IgD-negative memory B cell (primary cell): ENCODE measurements at regions not wholly inside any gene's neighbourhood (a gene's known extent, or its start where the extent isn't known, plus 50 kb on each side); places are given as distances from the start of the nearest gene placed in this dataset.
"Not testable (repeated sequence)": the region's sequence is repeated elsewhere in the genome, so short reads cannot be mapped to it uniquely, and the experiment has no call there.

Experiments
- H3K27ac Mint-ChIP-seq, 3 donors: one replicate each; pipeline ENCODE4 v1.8.0; 2020 to 2022; ENCODE audit warnings: mild to moderate bottlenecking in 3 of 3, mixed read lengths in 3 of 3, moderate library complexity in 1 of 3
- H3K27me3 Mint-ChIP-seq: one replicate; pipeline ENCODE4 v1.8.0; 2021; ENCODE audit warnings: mixed read lengths
- H3K36me3 Mint-ChIP-seq: one replicate; pipeline ENCODE4 v1.8.0; 2020; ENCODE audit warnings: mild to moderate bottlenecking, mixed read lengths
- H3K4me1 Mint-ChIP-seq, 3 donors: one replicate each; pipeline ENCODE4 v1.8.0; 2020 to 2022; ENCODE audit warnings: mixed read lengths in 3 of 3, mild to moderate bottlenecking in 1 of 3
- H3K4me3 Mint-ChIP-seq, 4 donors: one replicate each; pipeline ENCODE4 v1.8.0; 2020 to 2022; ENCODE audit warnings: mild to moderate bottlenecking in 4 of 4, mixed read lengths in 4 of 4, moderate library complexity in 3 of 4
- H3K9me3 Mint-ChIP-seq, 3 donors: one replicate each; pipeline ENCODE4 v1.8.0; 2020 to 2021; ENCODE audit warnings: mixed read lengths in 3 of 3, mild to moderate bottlenecking in 1 of 3

DNA sequence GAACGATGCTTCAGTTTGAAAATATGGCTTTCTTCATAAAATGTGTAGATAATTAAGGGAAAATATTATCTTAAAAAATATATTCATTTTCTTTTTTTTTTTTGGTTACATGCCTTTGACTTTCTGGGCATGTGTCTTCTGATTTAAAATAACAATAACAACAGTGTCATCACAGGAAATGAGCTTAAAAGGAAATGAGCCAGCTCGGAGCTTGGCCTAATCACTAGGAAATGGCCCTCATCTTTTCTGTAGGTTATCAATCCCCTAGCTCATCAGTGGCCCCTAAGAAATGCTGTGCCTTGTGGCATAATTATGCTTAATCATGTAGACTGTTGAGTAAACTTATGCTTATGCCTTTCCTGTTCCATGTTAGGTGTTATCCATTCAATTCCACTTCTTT lies 141.8 kb upstream of the FHL2 start:
- peaks cover 0 to 1% (median under 1%) of the 10 kb centered on the region in 3 donors for H3K4me1 Mint-ChIP-seq
- H3K9me3 Mint-ChIP-seq, result no peaks in the 10 kb centered on the region
- no peak overlapping the region for H3K27ac Mint-ChIP-seq
- H3K36me3 Mint-ChIP-seq, result no peaks in the 10 kb centered on the region
- H3K4me3 Mint-ChIP-seq, result no peak overlapping the region
- peaks cover 5% of the 10 kb centered on the region for H3K27me3 Mint-ChIP-seq

DNA sequence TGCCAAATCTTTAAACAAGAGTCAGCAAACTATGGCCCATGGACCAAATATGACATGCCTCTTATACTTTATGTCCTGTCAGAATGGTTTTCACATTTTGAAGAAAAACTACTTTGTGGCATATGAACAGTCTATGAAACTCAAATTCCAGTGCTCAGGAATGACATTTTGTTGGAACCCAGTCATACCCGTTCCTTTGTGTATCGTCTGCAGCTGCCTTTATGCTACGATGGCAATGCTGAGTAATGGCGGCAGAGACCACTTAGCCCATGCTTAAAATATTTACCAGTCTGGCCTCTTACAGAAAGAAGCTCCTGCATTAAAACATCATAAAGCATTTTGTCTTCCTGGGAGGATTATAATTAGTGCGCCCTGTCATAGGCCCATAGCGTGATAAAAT lies 140.5 kb upstream of the FHL2 start:
- Mint-ChIP-seq H3K27me3 (peaks cover 4% of the 10 kb centered on the region), H3K27ac (no peak overlapping the region), H3K4me3 (no peak overlapping the region), H3K36me3 (no peaks in the 10 kb centered on the region), H3K9me3 (peaks cover 0 to 4% (median 0%) of the 10 kb centered on the region in 3 donors), H3K4me1 (no peaks in the 10 kb centered on the region)

DNA sequence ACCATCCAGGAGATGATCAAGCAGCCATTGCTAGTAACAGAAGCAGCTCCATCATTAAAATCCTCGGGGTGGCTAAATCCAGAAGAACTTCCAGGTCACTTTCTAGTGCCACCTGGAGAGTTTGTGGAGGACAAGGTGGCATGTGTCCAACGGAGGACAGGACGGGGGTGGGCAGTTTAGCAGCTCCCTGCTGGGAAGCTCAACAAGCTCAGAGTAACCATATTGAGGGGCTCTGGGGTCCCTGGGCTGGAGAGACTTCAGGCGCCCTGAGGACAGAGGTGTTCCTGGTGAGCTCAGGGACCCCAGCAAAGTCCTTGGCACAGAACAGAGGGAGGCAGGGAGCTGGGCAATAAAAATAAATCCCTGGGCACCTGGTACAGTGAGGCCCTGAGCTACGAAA lies 140.0 kb upstream of the FHL2 start:
- peaks cover 0 to 4% (median 0%) of the 10 kb centered on the region in 3 donors for H3K9me3 Mint-ChIP-seq
- H3K36me3 Mint-ChIP-seq, result no peaks in the 10 kb centered on the region
- no peak overlapping the region for H3K27ac Mint-ChIP-seq
- no peak overlapping the region for H3K4me3 Mint-ChIP-seq
- H3K4me1 Mint-ChIP-seq, result no peaks in the 10 kb centered on the region
- peaks cover 4% of the 10 kb centered on the region for H3K27me3 Mint-ChIP-seq

DNA sequence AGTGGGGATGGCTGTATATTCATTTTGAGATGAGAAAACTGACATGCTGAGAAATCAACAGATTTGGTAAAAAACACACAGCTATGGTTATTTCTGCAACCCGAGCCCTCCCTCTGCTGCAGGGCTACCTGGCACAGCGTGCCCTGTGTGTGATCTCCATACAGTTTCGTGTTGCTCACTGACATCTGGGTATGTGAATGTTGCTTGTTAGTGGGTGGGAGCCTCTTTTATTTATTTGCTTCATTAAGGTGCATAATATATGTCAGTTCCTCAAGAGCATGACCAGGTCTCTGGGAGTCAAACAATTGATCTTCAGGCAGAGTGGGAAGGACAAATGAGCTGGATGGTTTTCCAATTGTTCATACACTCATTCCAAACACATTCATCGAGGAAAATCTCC lies 139.1 kb upstream of the FHL2 start:
- Mint-ChIP-seq H3K4me1 (no peaks in the 10 kb centered on the region), H3K4me3 (no peak overlapping the region), H3K27me3 (peaks cover 5% of the 10 kb centered on the region), H3K9me3 (peaks cover 0 to 5% (median 0%) of the 10 kb centered on the region in 3 donors), H3K36me3 (no peaks in the 10 kb centered on the region), H3K27ac (no peak overlapping the region)

DNA sequence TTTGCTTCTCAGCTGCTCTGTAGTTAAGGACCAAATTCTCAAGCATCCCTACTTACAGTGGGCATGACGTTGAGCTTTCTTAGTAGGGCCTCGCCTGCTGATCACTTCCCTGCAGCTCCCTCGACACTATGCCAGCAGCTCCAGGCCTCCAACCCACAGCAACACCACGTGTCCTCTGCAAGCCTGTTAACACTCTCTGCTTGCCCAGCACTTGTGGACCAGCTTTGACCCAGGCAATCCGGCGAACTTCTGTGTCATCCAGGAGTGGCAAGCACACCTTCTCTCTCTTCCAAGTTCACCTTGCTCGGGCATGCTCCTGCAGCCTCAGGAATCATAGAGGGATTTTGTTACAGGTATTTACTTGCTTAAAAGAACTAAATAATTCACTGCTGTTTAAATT lies 138.6 kb upstream of the FHL2 start:
- Mint-ChIP-seq H3K4me3 (no peak overlapping the region), H3K4me1 (no peaks in the 10 kb centered on the region), H3K27ac (no peak overlapping the region), H3K27me3 (peaks cover 6% of the 10 kb centered on the region), H3K36me3 (no peaks in the 10 kb centered on the region), H3K9me3 (peaks cover 0 to 6% (median 0%) of the 10 kb centered on the region in 3 donors)

DNA sequence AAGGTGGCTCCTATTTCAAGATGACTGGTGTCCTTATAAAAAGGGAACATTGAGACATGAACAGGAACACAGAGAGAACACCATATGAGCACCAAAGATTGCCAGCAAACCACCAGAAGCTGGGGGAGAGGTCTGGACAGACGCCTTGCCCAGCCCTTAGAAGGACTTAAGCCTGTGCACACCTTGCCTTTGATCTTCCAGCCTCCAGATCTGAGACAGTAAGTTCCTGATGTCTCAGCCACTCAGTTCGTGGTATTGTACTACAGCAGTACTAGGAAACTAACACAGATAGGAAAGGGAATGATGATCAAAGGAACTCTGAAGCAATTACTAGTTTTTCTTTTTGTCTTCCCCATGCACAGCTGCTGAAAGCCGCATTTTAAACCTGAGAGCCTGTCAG lies 137.3 kb upstream of the FHL2 start:
- peaks cover 0 to 6% (median 0%) of the 10 kb centered on the region in 3 donors for H3K9me3 Mint-ChIP-seq
- no peaks in the 10 kb centered on the region for H3K4me1 Mint-ChIP-seq
- no peaks in the 10 kb centered on the region for H3K36me3 Mint-ChIP-seq
- H3K4me3 Mint-ChIP-seq, result no peak overlapping the region
- no peak overlapping the region for H3K27ac Mint-ChIP-seq
- H3K27me3 Mint-ChIP-seq, result peaks cover 6% of the 10 kb centered on the region

DNA sequence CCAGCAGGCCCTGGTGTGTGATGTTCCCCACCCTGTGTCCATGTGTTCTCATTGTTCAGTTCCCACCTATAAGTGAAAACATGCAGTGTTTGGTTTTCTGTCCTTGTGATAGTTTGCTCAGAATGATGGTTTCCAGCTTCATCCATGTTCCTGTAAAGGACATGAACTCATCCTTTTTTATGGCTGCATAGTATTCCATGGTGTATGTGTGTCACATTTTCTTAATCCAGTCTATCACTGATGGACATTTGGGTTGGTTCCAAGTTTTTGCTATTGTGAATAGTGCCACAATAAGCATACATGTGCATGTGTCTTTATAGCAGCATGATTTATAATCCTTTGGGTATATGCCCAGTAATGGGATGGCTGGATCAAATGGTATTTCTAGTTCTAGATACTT lies 130.4 kb upstream of the FHL2 start:
- H3K9me3 Mint-ChIP-seq, H3K4me1 Mint-ChIP-seq, H3K36me3 Mint-ChIP-seq, H3K27me3 Mint-ChIP-seq, H3K4me3 Mint-ChIP-seq, H3K27ac Mint-ChIP-seq: not testable (repeated sequence)

DNA sequence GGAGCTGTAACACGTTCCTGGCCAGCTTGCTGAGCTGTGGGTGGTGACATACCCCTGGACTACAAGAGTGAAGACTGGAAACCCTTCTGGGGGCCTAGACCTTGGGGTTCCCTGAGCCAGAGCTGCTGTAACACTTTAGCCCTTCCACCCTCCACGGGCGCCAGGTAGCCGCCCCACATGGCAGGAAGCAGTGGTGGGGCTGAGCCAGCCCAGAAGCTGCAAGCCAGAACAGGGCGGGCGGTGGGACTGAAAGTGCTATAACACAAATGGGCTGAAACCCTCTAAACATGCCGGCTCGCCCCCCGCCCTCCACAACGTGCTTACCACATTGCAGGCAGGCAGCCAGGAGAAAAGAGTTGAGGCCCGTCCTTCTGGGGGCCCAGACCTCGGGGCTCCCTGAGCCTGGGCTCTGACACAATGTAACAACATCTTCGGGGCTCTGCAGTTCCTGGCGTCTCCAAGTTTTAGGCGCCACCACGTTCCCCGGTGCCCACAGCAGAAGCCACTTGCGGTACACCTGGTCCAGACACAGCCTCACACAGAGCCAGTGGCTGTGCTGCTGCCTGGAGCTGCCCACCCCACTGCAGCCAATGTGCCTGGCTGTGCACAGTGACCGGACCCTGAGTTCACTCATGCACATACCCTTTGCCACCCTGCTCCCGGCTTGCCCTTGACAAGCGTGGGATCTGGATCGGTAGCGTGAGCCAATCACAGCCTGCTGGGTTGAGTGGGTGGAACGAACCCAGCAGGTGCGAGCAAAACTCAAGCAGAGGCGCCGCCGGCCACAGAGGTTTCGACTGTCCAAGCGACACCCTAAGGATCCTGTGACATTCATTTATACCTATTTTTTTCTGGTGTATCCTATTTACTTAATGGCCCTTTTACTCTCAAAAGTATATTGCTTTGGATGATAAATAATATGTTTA lies 127.4 kb upstream of the FHL2 start:
- no peak overlapping the region for H3K4me3 Mint-ChIP-seq
- H3K9me3 Mint-ChIP-seq, result no peaks in the 10 kb centered on the region
- no peaks in the 10 kb centered on the region for H3K27me3 Mint-ChIP-seq
- no peak overlapping the region for H3K27ac Mint-ChIP-seq
- no peaks in the 10 kb centered on the region for H3K36me3 Mint-ChIP-seq
- no peaks in the 10 kb centered on the region for H3K4me1 Mint-ChIP-seq

DNA sequence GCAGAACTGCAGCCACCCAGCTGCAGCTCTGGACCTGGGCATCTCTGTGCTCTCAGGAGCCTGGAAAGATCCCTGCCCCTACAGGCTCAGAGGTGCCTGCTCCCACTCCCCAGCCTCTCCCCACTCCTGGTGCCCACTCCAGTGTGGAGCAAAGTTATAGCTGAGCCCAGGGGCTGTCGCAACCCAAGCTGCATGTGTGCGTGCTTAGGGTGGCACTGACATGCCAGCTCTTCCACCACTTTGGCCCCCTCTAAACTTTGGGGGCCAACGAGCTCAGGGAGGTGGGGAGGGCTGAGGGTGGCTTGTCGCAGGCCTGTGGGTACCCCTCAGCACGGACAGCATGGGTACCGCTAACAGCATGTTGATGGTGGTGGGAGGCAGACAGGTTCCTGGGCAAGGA lies 126.3 kb upstream of the FHL2 start:
- no peaks in the 10 kb centered on the region for H3K36me3 Mint-ChIP-seq
- H3K27me3 Mint-ChIP-seq, result no peaks in the 10 kb centered on the region
- H3K27ac Mint-ChIP-seq, result no peak overlapping the region
- no peak overlapping the region for H3K4me3 Mint-ChIP-seq
- H3K9me3 Mint-ChIP-seq, result no peaks in the 10 kb centered on the region
- H3K4me1 Mint-ChIP-seq, result no peaks in the 10 kb centered on the region

DNA sequence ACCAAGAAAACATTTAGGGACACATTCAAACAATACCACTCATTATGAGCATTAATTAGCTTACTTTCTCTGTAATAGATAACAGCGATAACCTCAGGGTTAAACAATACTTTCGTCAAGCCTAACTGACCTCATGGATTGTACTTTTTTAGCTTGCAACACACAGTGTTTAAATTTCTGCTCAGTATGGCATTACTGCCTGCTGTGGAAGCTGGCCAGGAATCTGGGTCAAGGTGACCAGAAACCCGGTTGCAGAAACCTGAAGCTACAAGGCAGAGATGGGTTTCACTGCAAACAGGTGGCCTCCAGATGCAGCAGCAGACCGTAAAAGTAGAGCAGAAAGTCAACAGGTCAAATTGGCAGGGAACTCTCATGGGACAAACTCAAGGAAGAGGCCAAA lies 123.8 kb upstream of the FHL2 start:
- Mint-ChIP-seq H3K4me1 (no peaks in the 10 kb centered on the region), H3K36me3 (no peaks in the 10 kb centered on the region), H3K9me3 (no peaks in the 10 kb centered on the region), H3K27me3 (peaks cover 4% of the 10 kb centered on the region), H3K4me3 (no peak overlapping the region), H3K27ac (no peak overlapping the region)

DNA sequence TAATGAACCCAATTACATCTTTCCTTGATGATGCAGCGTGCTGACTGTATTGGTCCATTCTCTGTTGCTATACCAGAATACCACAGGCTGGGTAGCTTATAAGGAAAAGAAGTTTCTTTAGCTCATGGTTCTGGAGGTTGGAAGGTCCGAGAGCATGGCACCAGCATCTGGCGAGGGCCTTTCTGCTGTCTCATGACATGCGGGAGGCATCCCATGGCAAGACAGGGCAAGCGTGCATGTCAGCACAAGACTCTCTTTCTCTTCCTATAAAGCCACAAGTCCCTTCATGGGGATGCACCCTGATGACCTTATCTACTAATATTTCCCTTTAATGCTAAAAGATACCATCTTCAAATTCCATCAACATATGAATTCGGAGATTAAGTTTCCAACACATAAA lies 122.8 kb upstream of the FHL2 start:
- Mint-ChIP-seq H3K36me3 (no peaks in the 10 kb centered on the region), H3K27ac (no peak overlapping the region), H3K27me3 (peaks cover 4% of the 10 kb centered on the region), H3K9me3 (no peaks in the 10 kb centered on the region), H3K4me1 (no peaks in the 10 kb centered on the region), H3K4me3 (no peak overlapping the region)

DNA sequence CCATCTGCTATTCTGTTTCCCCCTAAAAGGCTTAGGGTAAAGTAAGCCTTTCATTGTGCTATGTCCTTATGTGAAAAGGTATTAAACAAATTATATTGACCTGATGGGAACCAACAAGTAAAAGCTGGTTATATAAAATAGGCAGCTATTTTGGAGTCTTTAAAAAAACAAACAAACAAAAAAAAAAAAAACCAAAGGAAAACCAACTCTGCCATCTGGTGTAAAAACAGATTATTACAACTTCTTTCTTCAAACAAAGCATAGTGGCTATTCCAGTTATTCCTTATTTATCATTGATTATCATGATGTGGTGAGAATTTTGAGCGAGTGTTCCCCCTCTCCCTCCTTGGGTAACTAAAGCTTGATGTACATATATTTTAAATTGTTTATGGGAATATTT lies 122.3 kb upstream of the FHL2 start:
- Mint-ChIP-seq H3K27me3 (peaks cover 4% of the 10 kb centered on the region), H3K4me1 (no peaks in the 10 kb centered on the region), H3K9me3 (no peaks in the 10 kb centered on the region), H3K27ac (no peak overlapping the region), H3K36me3 (no peaks in the 10 kb centered on the region), H3K4me3 (no peak overlapping the region)

DNA sequence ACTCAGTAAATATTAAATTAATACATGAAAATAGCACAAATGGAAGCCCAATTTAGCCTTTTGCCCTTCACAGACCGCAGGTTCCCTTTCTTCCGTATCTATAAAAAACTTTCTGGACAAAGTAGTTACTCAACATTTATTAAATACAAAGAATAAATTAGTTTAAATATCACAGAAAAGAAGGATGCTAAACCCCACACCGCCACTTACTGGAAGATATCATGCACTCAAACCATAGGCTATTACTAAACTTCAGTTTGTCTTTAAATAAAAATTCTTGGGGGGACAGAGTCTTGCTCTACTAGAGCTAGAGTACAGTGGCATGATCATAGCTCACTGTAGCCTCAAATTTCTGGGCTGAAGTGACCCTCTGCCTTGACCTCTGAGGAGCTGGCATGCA lies 120.7 kb upstream of the FHL2 start:
- Mint-ChIP-seq H3K36me3 (no peaks in the 10 kb centered on the region), H3K9me3 (no peaks in the 10 kb centered on the region), H3K4me3 (no peak overlapping the region), H3K4me1 (no peaks in the 10 kb centered on the region), H3K27me3 (peaks cover 4% of the 10 kb centered on the region), H3K27ac (no peak overlapping the region)

DNA sequence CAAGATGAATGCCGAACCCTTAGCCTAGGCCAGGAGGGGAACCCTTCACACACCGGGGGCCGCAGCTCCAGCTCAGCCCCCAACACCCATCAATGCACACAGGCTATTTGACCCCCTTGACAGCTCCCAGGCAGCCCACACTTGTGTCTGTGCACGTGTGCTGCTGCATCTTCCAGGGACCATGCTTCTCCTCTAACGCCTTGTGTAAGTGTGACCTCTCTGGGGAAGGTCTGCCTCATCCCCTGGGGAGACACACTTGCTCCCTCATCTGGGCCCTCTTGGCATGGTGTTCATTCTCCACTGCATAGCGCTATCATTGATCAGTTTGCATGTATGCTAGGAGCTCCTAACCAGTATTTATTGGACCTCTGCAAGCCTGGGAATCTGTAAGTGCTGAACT lies 120.0 kb upstream of the FHL2 start:
- H3K9me3 Mint-ChIP-seq, result no peaks in the 10 kb centered on the region
- H3K27ac Mint-ChIP-seq, result no peak overlapping the region
- no peaks in the 10 kb centered on the region for H3K36me3 Mint-ChIP-seq
- peaks cover 4% of the 10 kb centered on the region for H3K27me3 Mint-ChIP-seq
- no peaks in the 10 kb centered on the region for H3K4me1 Mint-ChIP-seq
- H3K4me3 Mint-ChIP-seq, result no peak overlapping the region

DNA sequence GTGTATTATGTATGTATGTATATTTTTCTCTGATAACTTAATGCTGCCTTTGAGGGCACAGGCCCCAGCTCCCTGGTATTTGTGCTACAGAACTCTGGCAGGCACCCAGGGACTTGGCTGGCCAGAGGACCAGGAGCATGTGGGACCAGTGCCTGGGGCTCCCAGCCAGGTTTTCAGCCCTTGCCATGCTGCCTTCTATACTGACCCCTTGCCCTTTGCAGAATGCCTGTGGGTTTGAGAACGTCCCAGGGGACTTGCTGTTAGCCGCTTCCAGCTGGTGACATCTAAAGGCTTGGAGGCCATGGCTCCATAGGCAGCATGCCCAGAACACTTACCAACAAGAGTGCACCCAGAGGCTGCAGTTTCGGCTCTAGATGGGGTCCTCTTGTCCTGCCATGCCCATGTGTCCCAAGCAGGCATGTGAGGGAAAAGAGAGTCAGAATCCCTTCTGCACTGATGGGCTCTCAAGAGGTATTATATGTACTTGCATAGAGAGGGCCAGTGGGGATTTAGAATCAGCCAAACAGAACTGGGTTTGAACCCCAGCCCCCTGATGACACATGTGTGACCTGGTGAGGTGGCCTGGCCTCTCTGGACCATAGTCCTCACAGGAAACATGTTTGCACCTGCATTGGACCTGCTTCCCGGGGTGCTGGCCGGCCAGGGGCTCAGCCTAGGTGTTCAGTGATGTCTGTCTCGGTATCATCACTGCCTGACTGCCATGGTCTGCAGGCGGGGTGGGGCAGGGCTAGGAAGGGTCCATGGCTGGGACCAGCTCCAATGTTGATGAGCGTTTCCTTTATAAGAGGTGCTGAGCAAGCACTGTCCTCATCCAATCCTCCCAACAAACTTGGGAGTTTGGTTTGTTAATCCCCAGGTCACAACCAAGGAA lies 119.2 kb upstream of the FHL2 start:
- H3K27me3 Mint-ChIP-seq, result peaks cover 4% of the 10 kb centered on the region
- no peak overlapping the region for H3K27ac Mint-ChIP-seq
- no peaks in the 10 kb centered on the region for H3K9me3 Mint-ChIP-seq
- no peaks in the 10 kb centered on the region for H3K36me3 Mint-ChIP-seq
- H3K4me3 Mint-ChIP-seq, result no peak overlapping the region
- H3K4me1 Mint-ChIP-seq, result no peaks in the 10 kb centered on the region
